ENCODE measurements at regions not wholly inside any gene's neighbourhood (a gene's known extent, or its start where the extent isn't known, plus 50 kb on each side); places are given as distances from the start of the nearest gene placed in this dataset.

DNA sequence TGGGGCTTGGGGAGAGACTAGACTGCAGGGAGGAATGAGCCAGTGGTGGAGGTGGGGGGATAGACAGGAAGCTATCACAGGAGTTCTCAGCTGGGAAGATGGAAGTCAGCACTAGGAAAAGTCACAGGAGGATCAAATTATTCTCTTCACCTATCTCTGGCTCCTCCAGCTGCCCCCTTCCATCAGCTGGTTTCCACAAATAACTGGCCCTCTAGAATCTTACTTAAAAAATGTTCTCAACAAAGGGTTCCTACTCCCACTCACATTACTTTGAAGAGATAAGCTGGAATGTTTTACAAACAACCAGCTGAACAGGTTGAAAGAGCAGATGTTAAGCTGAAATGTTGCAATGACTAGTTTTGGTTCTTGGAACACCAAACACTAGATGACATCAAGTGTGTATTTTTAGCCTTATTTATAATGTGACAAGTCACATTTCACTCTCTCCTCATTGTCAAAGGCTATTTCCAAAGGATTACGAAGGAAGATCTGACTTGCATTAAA lies 102.7 kb upstream of the AADACL2 start:
- no peak overlapping the region for H3K27ac ChIP-seq (ENCODE audit: low read depth in 1 of 2, low read length in 2 of 2)
- POLR2A ChIA-PET, result no interaction called here
- CTCF ChIA-PET, result no interaction called here
- H3K9me3 ChIP-seq (ENCODE audit: control insufficient read depth in 1 of 2, insufficient read depth in 1 of 2, low read length in 2 of 2), result no peaks in the 10 kb centered on the region
- H3K9me3 Mint-ChIP-seq, result no peaks in the 10 kb centered on the region
- DNase-seq (no peak), ATAC-seq (ENCODE audit: poor library complexity) (no peak)
- intact Hi-C loops (cut with DNase I, micrococcal nuclease), result no loop called here
- no peaks in the 10 kb centered on the region for H3K27me3 Mint-ChIP-seq
- H3K4me1 ChIP-seq (ENCODE audit: insufficient read depth, low read length), result no peaks in the 10 kb centered on the region
- TF ChIP-seq, protein P1, sequence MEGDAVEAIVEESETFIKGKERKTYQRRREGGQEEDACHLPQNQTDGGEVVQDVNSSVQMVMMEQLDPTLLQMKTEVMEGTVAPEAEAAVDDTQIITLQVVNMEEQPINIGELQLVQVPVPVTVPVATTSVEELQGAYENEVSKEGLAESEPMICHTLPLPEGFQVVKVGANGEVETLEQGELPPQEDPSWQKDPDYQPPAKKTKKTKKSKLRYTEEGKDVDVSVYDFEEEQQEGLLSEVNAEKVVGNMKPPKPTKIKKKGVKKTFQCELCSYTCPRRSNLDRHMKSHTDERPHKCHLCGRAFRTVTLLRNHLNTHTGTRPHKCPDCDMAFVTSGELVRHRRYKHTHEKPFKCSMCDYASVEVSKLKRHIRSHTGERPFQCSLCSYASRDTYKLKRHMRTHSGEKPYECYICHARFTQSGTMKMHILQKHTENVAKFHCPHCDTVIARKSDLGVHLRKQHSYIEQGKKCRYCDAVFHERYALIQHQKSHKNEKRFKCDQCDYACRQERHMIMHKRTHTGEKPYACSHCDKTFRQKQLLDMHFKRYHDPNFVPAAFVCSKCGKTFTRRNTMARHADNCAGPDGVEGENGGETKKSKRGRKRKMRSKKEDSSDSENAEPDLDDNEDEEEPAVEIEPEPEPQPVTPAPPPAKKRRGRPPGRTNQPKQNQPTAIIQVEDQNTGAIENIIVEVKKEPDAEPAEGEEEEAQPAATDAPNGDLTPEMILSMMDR (IDR thresholded peaks at IDR 0.05), result no peak
- H3K27ac Mint-ChIP-seq, result no peak overlapping the region
- H3K4me3 Mint-ChIP-seq, result no peak overlapping the region
- no peak overlapping the region for H3K4me3 ChIP-seq (ENCODE audit: low read length)
- H3K36me3 Mint-ChIP-seq (ENCODE audit: low read depth), result no peaks in the 10 kb centered on the region
- H3K27me3 ChIP-seq (ENCODE audit: control insufficient read depth in 1 of 2, insufficient read depth in 2 of 2, low read length in 2 of 2), result no peaks in the 10 kb centered on the region
- H3K4me1 Mint-ChIP-seq (ENCODE audit: low read depth), result no peaks in the 10 kb centered on the region
- H3K36me3 ChIP-seq (ENCODE audit: insufficient read depth, low read length), result no peaks in the 10 kb centered on the region

DNA sequence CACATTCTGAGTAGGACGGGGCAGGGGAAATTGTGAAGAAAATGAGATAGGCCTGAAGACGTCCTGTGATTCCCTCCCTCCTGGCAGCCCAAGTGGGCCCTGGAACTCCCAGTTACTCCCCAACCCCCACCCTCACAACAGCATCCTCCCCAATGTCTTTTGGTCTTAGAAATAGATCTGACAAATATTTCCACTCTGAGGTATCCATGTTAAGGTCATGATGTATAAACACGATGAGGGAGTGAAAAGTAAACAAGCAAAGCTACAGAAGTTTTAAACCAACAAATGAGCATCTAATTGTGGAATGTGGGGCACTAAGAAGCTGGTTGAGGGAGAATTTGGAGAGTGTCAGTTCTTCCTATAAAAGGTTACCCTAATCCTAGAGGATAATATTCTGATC lies 103.7 kb upstream of the AADACL2 start:
- no peak overlapping the region for H3K27ac ChIP-seq (ENCODE audit: low read depth in 1 of 2, low read length in 2 of 2)
- ChIA-PET POLR2A (no interaction called here), CTCF (no interaction called here)
- intact Hi-C loops (cut with DNase I, micrococcal nuclease), result no loop called here
- TF ChIP-seq, protein P1 (IDR thresholded peaks at IDR 0.05), result no peak
- H3K27me3 ChIP-seq (ENCODE audit: control insufficient read depth in 1 of 2, insufficient read depth in 2 of 2, low read length in 2 of 2), result no peaks in the 10 kb centered on the region
- no peaks in the 10 kb centered on the region for H3K4me1 Mint-ChIP-seq (ENCODE audit: low read depth)
- no peaks in the 10 kb centered on the region for H3K9me3 ChIP-seq (ENCODE audit: control insufficient read depth in 1 of 2, insufficient read depth in 1 of 2, low read length in 2 of 2)
- no peak overlapping the region for H3K4me3 Mint-ChIP-seq
- no peaks in the 10 kb centered on the region for H3K36me3 ChIP-seq (ENCODE audit: insufficient read depth, low read length)
- DNase-seq, result no peak
- no peaks in the 10 kb centered on the region for H3K36me3 Mint-ChIP-seq (ENCODE audit: low read depth)
- no peaks in the 10 kb centered on the region for H3K4me1 ChIP-seq (ENCODE audit: insufficient read depth, low read length)
- H3K27me3 Mint-ChIP-seq, result no peaks in the 10 kb centered on the region
- no peak overlapping the region for H3K4me3 ChIP-seq (ENCODE audit: low read length)
- H3K27ac Mint-ChIP-seq, result no peak overlapping the region
- no peak for ATAC-seq (ENCODE audit: poor library complexity)
- H3K9me3 Mint-ChIP-seq, result no peaks in the 10 kb centered on the region

DNA sequence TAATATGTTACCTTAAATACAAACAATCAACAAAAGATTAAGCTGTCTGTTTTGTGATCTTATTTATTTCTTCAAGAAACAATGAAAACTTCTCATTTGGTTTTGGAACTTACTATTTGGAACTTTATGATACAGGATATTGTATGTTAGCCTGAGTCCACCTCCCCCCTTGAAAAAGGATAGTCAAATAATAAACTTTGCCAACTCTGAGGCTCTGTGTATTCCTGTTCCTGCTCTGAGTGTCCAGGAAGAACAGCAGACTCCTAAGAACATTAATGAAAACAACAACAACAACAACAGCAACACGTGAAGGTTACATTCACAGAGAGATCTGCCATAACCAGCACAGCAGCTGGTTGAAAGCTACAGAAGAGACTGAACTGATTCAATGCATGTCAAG lies 108.1 kb upstream of the AADACL2 start:
- ChIA-PET CTCF (no interaction called here), POLR2A (no interaction called here)
- no peak for ATAC-seq (ENCODE audit: poor library complexity)
- no peak overlapping the region for H3K4me3 ChIP-seq (ENCODE audit: low read length)
- H3K4me1 ChIP-seq (ENCODE audit: insufficient read depth, low read length), result no peaks in the 10 kb centered on the region
- no peaks in the 10 kb centered on the region for H3K27me3 Mint-ChIP-seq
- no peak for DNase-seq
- TF ChIP-seq, protein P1 (IDR thresholded peaks at IDR 0.05), result no peak
- no peaks in the 10 kb centered on the region for H3K9me3 ChIP-seq (ENCODE audit: control insufficient read depth in 1 of 2, insufficient read depth in 1 of 2, low read length in 2 of 2)
- H3K4me1 Mint-ChIP-seq (ENCODE audit: low read depth), result no peaks in the 10 kb centered on the region
- no peaks in the 10 kb centered on the region for H3K36me3 ChIP-seq (ENCODE audit: insufficient read depth, low read length)
- no peak overlapping the region for H3K4me3 Mint-ChIP-seq
- intact Hi-C loops (cut with DNase I, micrococcal nuclease), result no loop called here
- H3K36me3 Mint-ChIP-seq (ENCODE audit: low read depth), result no peaks in the 10 kb centered on the region
- no peaks in the 10 kb centered on the region for H3K9me3 Mint-ChIP-seq
- H3K27ac ChIP-seq (ENCODE audit: low read depth in 1 of 2, low read length in 2 of 2), result no peak overlapping the region
- H3K27me3 ChIP-seq (ENCODE audit: control insufficient read depth in 1 of 2, insufficient read depth in 2 of 2, low read length in 2 of 2), result no peaks in the 10 kb centered on the region
- no peak overlapping the region for H3K27ac Mint-ChIP-seq
